ENCODE measurements at regions not wholly inside any gene's neighbourhood (a gene's known extent, or its start where the extent isn't known, plus 50 kb on each side); places are given as distances from the start of the nearest gene placed in this dataset.
"Not testable (repeated sequence)": the region's sequence is repeated elsewhere in the genome, so short reads cannot be mapped to it uniquely, and the experiment has no call there.

DNA sequence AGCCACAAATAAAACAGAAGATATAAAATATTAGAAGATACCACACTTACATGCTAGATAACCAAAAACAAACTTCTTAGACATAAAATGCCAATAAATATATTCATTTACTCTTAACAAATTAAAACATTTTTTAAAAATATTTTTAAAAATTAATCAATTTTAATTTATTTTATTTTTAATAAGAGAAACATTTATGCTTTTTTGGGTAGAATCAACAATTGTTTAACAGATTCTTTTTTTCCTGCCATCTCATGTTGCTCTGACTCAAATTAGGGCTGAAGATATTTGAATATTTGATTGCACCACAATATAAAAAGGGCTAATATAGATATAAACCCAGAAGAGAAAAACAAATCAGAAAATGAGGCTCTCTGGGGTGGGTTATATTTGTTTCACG lies 172.6 kb downstream of the GOLGA6L6 start:
- Histone ChIP-seq H3K4me1 (no peaks in the 10 kb centered on the region), H3K9ac (no peak overlapping the region), H3K9me3 (no peaks in the 10 kb centered on the region), H3K4me3 (no peak overlapping the region), H3K4me2 (no peak overlapping the region), H3K27me3 (no peaks in the 10 kb centered on the region), H3K27ac (no peak overlapping the region), H3K36me3 (no peaks in the 10 kb centered on the region), H4K20me1 (no peaks in the 10 kb centered on the region)
- no peak for TF ChIP-seq Cebpa-rat (IDR thresholded peaks at IDR 0.05)

DNA sequence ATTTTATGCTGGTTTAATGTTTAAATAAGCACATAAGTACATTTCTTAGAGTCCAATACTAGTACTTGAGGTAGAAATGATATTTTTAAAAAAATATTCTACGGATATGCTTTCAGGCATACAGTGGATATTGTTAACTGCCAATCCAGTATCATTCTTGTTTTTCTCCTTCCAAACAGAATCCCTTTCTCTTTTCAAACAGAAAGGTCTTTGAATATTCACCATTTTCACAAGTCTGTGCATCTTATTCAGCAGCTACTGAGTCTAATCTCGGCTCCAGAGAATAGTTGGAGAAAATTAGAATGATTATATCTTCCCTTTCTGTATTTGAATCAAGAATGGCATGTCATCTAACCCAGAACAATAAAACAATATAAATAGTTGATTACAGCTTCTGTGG lies 174.5 kb downstream of the GOLGA6L6 start:
- H3K36me3 ChIP-seq, result no peaks in the 10 kb centered on the region
- H3K4me1 ChIP-seq, result no peaks in the 10 kb centered on the region
- H4K20me1 ChIP-seq, result no peaks in the 10 kb centered on the region
- H3K27me3 ChIP-seq, result no peaks in the 10 kb centered on the region
- no peak for TF ChIP-seq Cebpa-rat (IDR thresholded peaks at IDR 0.05)
- no peak overlapping the region for H3K9ac ChIP-seq
- no peak overlapping the region for H3K4me3 ChIP-seq
- no peak overlapping the region for H3K27ac ChIP-seq
- H3K9me3 ChIP-seq, result no peaks in the 10 kb centered on the region
- no peak overlapping the region for H3K4me2 ChIP-seq

DNA sequence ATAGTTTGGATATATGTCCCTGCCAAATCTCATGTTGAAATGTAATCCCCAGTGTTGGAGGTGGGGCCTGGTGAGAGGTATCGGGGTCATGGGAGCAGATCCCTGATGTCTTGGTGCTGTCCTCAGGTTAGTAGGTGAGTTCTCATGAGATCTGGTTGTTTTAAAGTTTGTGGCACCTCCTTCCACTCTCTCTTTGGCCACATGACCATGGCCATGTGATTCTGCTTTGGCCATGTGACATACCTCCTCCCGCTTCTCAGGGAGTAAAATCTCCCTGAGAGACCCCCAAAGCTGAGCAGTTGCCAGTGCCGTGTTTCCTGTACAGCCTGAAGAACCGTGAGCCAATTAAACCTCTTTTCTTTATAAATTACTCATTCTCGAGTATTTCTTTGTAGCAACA lies 178.0 kb downstream of the GOLGA6L6 start:
- H4K20me1 ChIP-seq, H3K27me3 ChIP-seq, H3K36me3 ChIP-seq, H3K9ac ChIP-seq, H3K4me1 ChIP-seq, H3K4me3 ChIP-seq, H3K4me2 ChIP-seq, H3K27ac ChIP-seq, H3K9me3 ChIP-seq: not testable (repeated sequence)

DNA sequence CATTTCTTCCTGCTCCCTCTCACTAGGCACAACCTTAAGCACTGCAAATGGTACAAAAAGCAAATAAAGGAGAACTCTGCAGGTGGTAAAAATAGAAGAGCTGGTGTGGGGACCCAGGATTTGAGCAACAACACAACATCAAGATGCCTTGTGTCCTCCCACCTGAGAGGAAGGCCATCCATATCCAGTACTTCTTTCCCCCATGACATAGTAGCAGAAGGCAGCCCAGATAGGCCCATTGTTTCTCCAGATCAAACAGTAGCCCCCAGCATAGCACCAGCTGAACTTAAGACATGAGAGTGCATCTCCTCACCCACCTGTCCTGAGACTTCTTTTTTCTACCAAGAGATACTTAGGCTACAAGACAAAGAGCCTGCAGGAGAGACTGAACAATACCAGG lies 180.5 kb downstream of the GOLGA6L6 start:
- Histone ChIP-seq H3K36me3 (no peaks in the 10 kb centered on the region), H3K9me3 (no peaks in the 10 kb centered on the region), H3K4me3 (no peak overlapping the region), H3K4me1 (peaks cover 11% of the 10 kb centered on the region), H3K27ac (no peak overlapping the region), H3K27me3 (no peaks in the 10 kb centered on the region), H4K20me1 (no peaks in the 10 kb centered on the region), H3K9ac (no peak overlapping the region), H3K4me2 (no peak overlapping the region)
- no peak for TF ChIP-seq Cebpa-rat (IDR thresholded peaks at IDR 0.05)

DNA sequence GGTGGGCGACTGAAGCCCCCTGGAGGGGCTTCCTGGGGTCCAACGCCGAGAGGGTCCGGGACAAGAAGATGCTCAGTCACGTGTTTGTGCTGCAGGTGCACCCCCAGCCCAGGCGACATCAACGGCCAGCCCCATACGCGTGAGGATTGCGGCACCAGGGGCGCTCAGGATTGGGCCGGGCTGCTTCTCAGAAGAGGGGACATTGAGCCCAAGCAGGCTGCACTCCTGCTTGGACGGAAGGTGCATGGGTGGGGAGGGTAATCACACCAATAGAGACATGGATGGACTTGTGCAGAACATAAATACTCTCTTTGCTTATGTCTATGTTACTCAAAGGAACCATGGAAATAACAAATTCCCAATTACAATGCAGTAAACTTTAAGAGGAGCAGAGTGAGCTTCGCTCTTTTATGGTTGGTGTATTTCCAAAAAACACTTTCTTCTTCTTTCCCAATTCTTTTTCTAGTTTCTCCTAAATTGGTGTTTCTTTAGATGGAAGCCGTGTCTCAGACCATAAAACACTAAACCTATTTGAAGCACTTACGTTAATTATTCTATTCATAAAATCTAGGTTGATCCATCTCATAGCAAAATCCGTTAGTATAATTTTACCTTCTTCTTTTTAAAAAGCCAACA lies 182.7 kb downstream of the GOLGA6L6 start:
- Histone ChIP-seq H3K9me3 (no peaks in the 10 kb centered on the region), H3K27ac (no peak overlapping the region; the same call in 1 of the 2 replicates), H4K20me1 (no peaks in the 10 kb centered on the region), H3K4me3 (no peak overlapping the region), H3K4me2 (no peak overlapping the region), H3K9ac (no peak overlapping the region), H3K36me3 (no peaks in the 10 kb centered on the region), H3K4me1 (peaks cover 15% of the 10 kb centered on the region), H3K27me3 (no peaks in the 10 kb centered on the region)
- no peak for TF ChIP-seq Cebpa-rat (IDR thresholded peaks at IDR 0.05)

DNA sequence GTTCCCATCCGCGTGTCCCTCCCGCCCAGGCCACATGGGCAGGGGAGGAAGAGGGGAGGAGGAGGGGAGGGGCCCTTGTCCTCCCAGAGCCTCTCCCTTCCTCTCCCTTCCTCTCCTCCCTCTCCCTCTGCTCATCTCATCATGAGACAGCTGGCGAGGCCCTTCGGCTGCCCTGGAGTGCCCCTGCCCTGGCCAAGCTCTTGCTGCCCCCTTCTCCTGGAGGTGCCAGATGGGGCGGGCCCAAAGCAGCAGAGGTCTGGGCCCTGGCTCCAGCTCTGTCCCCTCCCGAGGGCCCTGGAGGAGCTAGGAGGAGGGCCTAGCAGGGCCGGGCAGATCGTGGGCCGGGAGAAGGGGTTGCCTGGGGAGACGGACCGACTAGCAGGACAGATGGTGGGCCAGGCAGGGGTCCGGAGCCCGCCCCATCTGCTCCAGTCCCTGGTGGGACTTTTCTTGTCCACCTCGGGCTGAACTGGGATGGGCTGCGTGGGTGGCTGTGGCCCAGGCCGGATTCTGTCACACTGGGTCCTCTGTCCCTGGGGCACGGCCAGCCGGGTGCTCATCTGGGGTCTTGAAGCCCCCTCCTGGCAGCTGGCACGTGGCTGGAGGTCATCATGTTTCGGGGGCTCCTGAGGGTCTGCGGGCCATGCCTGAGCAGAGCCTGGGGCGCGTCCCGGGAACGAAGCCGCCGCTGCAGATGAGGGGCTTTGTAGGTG lies 183.4 kb downstream of the GOLGA6L6 start:
- H3K4me1 ChIP-seq, result peaks cover 22% of the 10 kb centered on the region
- peak overlapping the region; percentile 23; the same call in 1 of the 2 replicates for H3K9ac ChIP-seq
- H3K36me3 ChIP-seq, result no peaks in the 10 kb centered on the region
- peak overlapping the region; percentile 60 for H3K27ac ChIP-seq
- no peaks in the 10 kb centered on the region for H3K9me3 ChIP-seq
- no peak overlapping the region for H3K4me2 ChIP-seq
- H3K27me3 ChIP-seq, result no peaks in the 10 kb centered on the region
- H3K4me3 ChIP-seq, result no peak overlapping the region
- TF ChIP-seq Cebpa-rat (IDR thresholded peaks at IDR 0.05), result no peak
- no peaks in the 10 kb centered on the region for H4K20me1 ChIP-seq

DNA sequence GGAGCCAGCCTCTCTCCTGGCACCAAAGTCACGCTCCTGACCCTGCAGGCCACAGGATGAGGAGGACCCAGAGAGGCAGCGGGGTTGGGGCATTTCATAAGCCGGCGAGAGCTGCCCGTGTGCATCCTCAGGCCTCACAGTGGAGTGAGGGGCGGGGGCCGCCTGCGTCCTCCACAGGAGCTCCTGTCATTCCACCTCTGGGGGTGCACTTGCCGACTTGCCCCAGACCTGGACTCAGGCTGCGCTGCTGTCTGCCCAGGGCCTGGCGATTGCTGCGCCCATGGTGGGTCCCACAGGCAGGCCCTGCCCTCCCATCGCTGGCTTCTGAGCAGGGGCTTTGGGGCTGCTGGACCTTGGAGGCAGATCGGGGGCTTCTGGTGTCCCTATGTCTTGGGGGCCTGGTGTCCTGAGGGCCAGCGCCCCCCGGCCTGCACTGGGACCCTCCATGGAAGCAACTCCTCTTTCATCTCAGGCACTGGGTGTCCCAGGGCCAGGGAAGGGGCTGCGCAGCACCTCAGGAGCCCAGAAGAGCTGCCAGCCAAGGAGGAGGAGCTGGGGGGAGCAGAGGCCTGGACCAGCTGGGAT lies 184.0 kb downstream of the GOLGA6L6 start:
- Histone ChIP-seq H3K4me3 (no peak overlapping the region), H3K9me3 (no peaks in the 10 kb centered on the region)
- no peak for TF ChIP-seq Cebpa-rat (IDR thresholded peaks at IDR 0.05)

DNA sequence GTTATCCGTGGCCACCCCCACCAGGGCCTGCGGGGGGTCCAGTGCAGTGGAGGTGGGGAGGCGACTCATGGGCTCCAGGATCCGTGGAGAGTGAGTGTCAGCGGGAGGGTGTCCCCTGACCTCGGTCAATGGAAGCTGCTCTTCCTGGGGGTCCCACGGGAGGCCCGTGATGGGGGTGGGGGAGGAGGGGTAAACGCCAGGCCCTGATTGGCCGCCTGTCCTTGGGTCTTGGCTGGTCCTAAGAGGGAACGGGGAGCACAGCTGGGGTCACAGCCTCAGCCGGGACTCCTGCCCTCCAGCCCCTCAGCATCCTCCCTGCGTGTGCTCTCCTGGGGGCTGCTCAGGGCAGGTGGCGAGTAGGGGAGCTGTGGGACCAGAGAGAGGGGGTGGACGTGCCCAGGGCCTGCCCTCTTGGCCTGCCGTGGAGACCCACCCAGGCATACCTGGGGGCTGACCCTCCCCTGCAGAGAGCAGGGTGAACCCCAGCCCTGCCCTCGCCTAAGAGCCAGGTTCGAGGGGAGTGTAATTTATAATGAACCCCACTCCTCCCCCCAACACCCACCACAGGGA lies 184.6 kb downstream of the GOLGA6L6 start:
- Histone ChIP-seq H3K4me1 (peaks cover 34% of the 10 kb centered on the region), H3K27me3 (no peaks in the 10 kb centered on the region), H3K9me3 (no peaks in the 10 kb centered on the region), H3K9ac (peak overlapping the region; percentile 23; the same call in 1 of the 2 replicates), H3K4me3 (no peak overlapping the region), H3K4me2 (peak overlapping the region; percentile 70), H3K27ac (peak overlapping the region; percentile 60), H3K36me3 (no peaks in the 10 kb centered on the region), H4K20me1 (no peaks in the 10 kb centered on the region)
- no peak for TF ChIP-seq Cebpa-rat (IDR thresholded peaks at IDR 0.05)

More for the DNA sequence above, 184.0 kb downstream of the GOLGA6L6 start:
- peaks cover 29% of the 10 kb centered on the region for H3K4me1 ChIP-seq
- no peaks in the 10 kb centered on the region for H3K27me3 ChIP-seq
- H3K27ac ChIP-seq, result peak overlapping the region; percentile 60
- no peaks in the 10 kb centered on the region for H4K20me1 ChIP-seq
- peak overlapping the region; percentile 23; the same call in 1 of the 2 replicates for H3K9ac ChIP-seq
- H3K36me3 ChIP-seq, result no peaks in the 10 kb centered on the region
- H3K4me2 ChIP-seq, result peak overlapping the region; percentile 70

DNA sequence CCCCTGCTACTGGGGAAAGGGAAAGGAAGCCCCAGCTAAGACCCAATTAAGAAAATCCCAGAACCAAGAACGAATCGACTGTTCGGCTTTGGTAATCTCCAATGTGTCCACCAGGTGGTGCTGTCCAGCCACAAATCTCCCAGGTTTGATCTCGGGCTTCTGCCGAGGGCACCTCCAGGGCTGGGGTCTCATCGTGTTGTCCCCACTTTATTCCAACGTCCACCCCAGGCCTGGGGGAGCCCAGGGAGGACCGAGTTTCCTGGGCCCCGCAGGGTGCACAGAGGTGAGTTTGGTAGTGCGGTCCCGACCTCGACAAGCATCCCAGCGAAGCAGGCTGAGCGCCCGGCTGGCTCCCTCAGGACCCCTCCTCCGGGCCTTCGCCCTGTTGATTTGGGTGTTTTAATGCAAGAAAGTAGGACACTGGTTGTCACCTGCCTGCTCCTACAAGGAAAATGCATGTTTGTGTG lies 185.1 kb downstream of the GOLGA6L6 start:
- TF ChIP-seq Cebpa-rat (IDR thresholded peaks at IDR 0.05), result no peak
- H3K27ac ChIP-seq, result peak overlapping the region; percentile 60; the same call in 1 of the 2 replicates
- no peaks in the 10 kb centered on the region for H4K20me1 ChIP-seq
- no peaks in the 10 kb centered on the region for H3K27me3 ChIP-seq
- H3K36me3 ChIP-seq, result no peaks in the 10 kb centered on the region
- no peaks in the 10 kb centered on the region for H3K9me3 ChIP-seq
- H3K4me3 ChIP-seq, result no peak overlapping the region
- H3K4me2 ChIP-seq, result peak overlapping the region; percentile 70
- peaks cover 39% of the 10 kb centered on the region for H3K4me1 ChIP-seq
- H3K9ac ChIP-seq, result 0 out of 2 replicates have a peak overlapping the region, but pooled peaks have one; percentile 5
